Transverse colon (tissue), 4 donors: ENCODE measurements at regions not wholly inside any gene's neighbourhood (a gene's known extent, or its start where the extent isn't known, plus 50 kb on each side); places are given as distances from the start of the nearest gene placed in this dataset.

ENCODE experiments used
- CTCF ChIP-seq, 5 experiments: fragments of 200-600 bp in 3 of 5; fragments of 450-650 bp in 2 of 5; sonication (generic) in 3 of 5; IDR thresholded peaks; 1 replicate in 2 of 5; 2 replicates in 3 of 5; pipeline ENCODE4 v1.5.1; 2016 to 2017; ENCODE audit warnings: antibody characterized with exemption in 5 of 5, inconsistent platforms in 3 of 5, mild to moderate bottlenecking in 2 of 5, moderate library complexity in 1 of 5
- EP300 ChIP-seq: sonication (generic); formaldehyde crosslinking; IDR thresholded peaks from one replicate; pipeline ENCODE4 v1.6.1; 2017; ENCODE audit warnings: antibody characterized with exemption, low read depth
- POLR2A ChIP-seq: fragments of 450-650 bp; IDR thresholded peaks from one replicate; pipeline ENCODE4 v1.6.1; 2016; ENCODE audit warnings: antibody characterized with exemption, mild to moderate bottlenecking, moderate library complexity
- POLR2AphosphoS5 ChIP-seq, 3 donors: sonication (generic); formaldehyde crosslinking; IDR thresholded peaks; one replicate each; pipeline ENCODE4 v1.6.1; 2016; ENCODE audit warnings: antibody characterized with exemption in 3 of 3

GRCh38 chr1:232487236-232487635 lies 142.7 kb downstream of the SIPA1L2 start:
- TF ChIP-seq CTCF (IDR thresholded peaks at IDR 0.05) (no peak), POLR2A (no peak), POLR2AphosphoS5 (IDR thresholded peaks at IDR 0.05) (no peak), EP300 (no peak)
